Amygdala (tissue), 56 donors: ENCODE measurements at regions not wholly inside any gene's neighbourhood (a gene's known extent, or its start where the extent isn't known, plus 50 kb on each side); places are given as distances from the start of the nearest gene placed in this dataset.

Source experiments
- DNase-seq, 56 donors: peaks; one replicate each; lab custom pipeline; 2025; lab: John Stamatoyannopoulos, UW

DNA sequence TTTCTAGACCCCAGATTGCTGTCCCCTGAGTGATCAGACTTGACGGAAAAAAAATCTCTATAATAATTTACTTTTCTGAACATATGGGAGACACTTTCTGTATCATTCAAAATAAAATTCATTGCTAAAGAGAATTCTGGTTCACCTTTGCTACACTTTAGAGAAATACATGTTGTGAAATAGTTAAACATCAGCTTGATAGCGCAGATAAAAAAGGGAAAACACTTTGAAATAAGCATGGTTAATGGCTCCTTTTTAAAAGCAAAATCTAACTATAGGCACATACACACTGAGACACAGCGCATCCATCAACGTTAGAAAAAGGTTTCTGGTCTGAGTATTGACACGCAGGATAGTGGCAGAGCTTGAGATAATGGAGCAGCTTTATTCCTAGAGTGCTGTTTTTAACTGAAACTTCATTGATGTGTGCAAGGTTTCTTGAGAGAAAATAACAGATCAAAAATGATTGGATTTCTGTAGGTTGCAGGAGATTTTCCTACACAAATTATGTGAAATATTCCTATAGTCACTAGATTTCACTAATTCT, 341.2 kb downstream of the MZT1 start:
- no peak for DNase-seq

- DNase-seq: no peak
These were observed 342.6 kb downstream of the MZT1 start for GRCh38 chr13:72384879-72385278.

GRCh38 chr13:72384186-72384823, 343.1 kb downstream of the MZT1 start:
- DNase-seq: no peak

DNA sequence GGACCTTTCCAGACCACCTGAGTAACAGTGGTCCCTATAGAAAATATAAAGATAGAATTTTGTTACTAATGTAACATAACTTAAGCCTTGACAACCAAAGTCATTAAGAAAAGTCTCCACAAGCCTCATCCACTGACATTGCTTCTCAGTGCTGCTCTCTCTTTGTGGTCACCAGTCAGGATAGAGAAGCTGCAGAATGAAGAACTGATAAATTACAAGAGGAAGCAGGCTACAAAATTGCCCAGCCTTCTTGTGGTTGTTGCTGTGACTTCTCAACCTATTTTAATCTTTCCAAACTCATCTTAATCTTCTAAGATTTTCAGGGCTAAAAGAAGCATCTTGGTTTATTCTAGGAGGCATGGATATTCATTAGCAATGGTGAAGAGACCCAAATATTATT, 343.8 kb downstream of the MZT1 start:
- no peak for DNase-seq

- no peak for DNase-seq
These were observed 347.8 kb downstream of the MZT1 start for GRCh38 chr13:72379581-72379980.

GRCh38 chr13:72368031-72368430, 359.4 kb downstream of the MZT1 start:
- no peak for DNase-seq

GRCh38 chr13:72346716-72347115, 380.7 kb downstream of the MZT1 start:
- DNase-seq: no peak

DNA sequence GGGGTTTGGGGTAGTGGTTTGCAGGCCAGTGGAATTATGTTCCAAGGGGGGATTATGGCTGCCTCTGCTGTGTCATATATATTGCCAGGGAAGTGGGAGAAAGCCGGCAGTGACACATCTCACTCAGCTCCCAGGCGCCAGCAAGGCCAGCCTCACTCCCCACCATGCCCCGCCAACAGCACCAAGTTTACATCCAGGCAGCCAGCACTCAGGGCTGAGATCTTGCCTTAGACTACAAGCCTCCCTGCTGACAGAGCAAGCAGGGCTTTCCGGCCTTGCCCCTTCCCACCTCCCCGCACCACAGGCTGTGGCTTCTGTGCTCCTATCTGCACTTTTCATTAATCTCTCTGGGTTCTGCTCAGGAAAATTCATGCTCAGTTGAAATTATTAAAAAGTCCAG, 385.1 kb downstream of the MZT1 start:
- no peak for DNase-seq

DNA sequence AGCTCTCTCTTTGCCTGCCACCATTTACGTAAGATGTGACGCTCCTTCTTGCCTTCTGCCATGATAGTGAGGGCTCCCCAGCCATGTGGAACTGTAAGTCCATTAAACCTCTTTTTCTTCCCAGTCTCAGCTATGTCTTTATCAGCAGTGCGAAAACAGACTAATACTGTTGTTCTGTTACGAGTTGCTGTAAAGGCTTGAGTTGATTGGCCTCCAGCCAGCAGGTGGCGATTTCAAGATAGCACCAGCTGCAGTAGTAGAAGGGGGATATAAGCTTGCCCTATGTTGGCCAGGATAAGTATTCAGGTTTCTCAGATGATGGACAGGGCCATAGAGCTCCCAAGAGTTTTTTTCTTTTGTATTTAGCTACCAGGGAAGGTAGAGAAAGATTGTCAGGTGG, 385.5 kb downstream of the MZT1 start:
- DNase-seq: no peak

DNA sequence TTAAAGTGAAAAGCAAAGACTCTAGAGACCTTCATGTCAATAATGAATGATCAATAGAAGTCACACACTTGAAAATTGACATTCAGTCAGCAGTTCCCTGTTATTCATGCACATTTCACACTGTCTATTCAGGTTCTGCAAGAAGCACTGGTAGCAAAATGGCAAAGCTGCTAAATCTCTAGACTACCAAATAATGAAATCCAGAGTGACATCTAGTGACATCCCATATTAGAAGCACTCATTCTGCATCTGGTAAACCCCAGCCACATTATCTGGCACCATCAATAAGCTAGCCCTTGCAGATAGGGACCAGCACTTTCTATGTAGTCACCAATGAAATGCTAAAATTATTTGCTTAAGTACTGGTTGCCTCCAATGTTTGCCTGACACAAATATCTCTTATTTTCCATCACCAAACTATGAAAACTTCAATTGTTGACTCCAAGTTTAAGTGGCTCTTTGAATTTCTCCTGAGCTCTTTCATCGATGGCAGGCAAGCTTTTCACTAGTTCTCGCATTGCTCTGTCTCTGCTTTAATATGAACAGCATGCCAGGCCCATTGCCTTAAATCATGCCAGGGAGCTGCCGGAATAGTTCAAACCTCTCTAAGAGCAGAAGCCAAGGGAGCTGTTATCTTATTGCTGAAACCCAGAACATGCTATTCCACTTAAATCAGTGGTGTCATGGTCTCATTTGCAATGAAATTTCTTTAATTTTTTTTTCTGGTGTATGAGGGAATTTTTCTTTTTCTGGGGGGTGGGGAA, 409.9 kb downstream of the MZT1 start:
- DNase-seq: no peak

- DNase-seq: no peak
These were observed 410.7 kb downstream of the MZT1 start for GRCh38 chr13:72316716-72317115.

GRCh38 chr13:72315312-72315711, 412.1 kb downstream of the MZT1 start:
- no peak for DNase-seq

DNA sequence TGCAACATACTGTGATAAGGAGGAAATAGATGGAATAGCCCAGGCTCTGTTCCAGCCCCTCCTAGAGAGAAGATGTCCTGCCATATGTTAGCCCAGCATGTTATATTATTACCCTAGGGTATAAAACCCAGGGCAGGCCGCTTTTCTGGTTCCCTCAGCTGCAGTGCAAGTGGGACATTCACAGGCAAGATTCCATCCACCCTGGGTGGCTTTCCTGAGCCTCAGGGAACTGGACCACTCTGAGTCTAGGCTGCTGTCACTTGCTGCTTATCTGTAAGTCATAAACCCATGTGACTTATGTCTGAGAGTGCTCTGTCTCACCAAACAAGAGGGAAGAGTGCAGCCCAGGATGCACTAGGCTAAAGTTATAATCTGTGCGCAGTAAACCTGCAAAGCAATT, 413.2 kb downstream of the MZT1 start:
- no peak for DNase-seq

GRCh38 chr13:72313546-72313945, 413.9 kb downstream of the MZT1 start:
- no peak for DNase-seq

DNA sequence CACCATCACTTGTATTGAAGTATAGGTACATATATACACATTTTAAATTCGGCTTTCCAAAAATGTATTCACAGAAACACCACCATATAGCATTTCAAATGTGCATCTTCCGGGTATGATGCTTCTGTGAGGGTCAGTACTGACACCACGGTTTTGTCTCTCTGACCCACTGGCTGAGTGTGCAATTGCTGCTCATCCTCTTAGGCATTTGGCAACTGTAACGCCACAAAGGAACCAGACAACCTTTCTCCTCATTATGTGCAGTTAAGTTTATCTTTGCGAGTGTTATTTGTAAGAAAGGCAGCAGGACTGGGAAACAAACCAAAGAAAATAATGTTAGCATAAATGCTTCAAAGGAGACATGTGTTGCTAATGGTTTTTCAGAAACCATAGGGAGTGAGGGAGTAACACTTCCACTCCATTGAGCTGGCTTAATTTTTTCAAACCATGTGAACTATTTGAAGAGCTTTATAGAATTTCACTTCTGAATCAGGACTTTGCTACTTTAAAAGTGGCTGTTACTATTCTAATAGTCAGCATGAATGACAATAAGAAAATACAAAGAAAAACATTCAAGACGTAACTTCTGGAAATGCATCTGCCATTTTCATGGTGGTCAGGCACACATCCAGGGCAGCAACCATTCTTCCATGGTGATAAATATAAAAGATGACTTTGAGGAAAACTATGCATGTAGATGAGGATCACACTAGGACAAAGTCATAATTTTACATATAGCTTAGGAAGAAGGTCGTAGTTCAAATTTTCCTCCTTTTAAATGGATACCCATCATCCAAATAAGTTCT, 423.3 kb downstream of the MZT1 start:
- no peak for DNase-seq

DNA sequence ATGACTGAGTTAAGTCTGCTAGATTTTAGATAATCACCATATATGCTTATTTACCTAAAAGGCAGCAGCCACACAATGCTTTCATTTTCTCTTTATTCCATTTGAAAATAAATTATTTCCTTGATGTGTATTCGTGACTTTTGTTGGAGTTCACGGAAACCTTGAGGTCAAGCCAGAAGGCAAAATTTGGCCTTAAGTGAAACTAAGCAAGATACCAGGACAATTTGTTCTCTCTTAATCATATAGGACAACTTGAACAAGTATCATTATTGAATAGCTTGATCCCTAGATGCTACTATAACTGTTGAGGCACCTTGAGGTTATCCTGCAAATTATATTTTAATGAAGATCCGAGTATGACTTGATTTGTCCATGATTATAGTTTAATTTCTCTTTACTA, 429.2 kb upstream of the DACH1 start:
- no peak for DNase-seq

DNA sequence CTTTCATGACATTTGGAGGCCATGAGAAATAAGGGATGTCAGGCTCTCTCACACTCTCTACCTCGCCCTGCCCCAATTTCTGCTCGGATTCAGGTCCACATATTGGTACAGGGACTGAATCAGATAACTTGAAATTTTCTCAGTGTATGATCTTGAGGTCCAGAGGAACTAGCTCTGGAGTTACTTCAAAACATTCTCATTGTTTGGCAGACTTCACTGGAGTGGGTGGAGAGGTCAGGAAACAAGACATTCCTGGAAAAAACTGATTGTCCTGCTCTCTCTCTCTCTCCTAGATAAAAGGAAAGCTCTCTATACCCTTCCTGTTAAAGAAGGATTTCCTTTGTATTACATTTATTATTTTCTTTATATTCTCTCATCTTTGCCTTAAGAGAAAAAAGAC, 428.1 kb upstream of the DACH1 start:
- no peak for DNase-seq

DNA sequence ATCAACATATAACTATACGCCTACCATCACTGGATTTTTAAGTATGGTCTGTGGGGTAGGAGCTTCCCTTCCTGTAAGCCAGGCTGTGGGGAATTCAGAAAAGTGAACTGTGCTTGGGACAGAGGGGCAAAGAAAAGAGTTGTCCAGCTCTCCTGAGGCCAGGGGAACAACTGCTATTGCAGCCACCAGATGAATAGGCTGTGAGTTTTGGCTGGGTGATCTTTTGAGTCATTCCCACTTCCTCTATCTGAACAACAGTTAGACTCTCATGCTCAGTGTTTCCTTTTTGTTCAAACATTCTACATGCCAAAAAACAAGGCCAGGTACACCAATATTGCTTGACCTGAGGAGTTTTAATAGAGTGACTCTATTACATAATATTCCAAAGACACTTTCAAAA, 426.2 kb upstream of the DACH1 start:
- DNase-seq: no peak

GRCh38 chr13:72290962-72291681, 424.1 kb upstream of the DACH1 start:
- DNase-seq: no peak

GRCh38 chr13:72286421-72286820, 419.4 kb upstream of the DACH1 start:
- no peak for DNase-seq

- no peak for DNase-seq
These were observed 417.8 kb upstream of the DACH1 start for GRCh38 chr13:72284791-72285190.
